PC-9 (cell line): ENCODE measurements at regions not wholly inside any gene's neighbourhood (a gene's known extent, or its start where the extent isn't known, plus 50 kb on each side); places are given as distances from the start of the nearest gene placed in this dataset.

Experiments used
- BruUV-seq: library from RNA; stranded (reverse); fragments of 400-500 nt; replicated peaks from 2 replicates; lab custom pipeline; 2021; lab: Mats Ljungman, UMichigan
- CTCF ChIA-PET: fragments of 300-600 bp; sonication (Branson Sonifier 250); formaldehyde crosslinking; loops from one replicate; lab custom pipeline; 2022; ENCODE audit warnings: antibody characterized with exemption; lab: Charles Lee
- POLR2A ChIA-PET: fragments of 300-600 bp; sonication (Branson Sonifier 250); formaldehyde crosslinking; loops from one replicate; lab custom pipeline; 2022; ENCODE audit warnings: antibody characterized with exemption; ENCODE audit not compliant: unreplicated experiment; lab: Charles Lee
- DNase-seq, 2 experiments: peaks; one replicate each; pipeline versions ENCODE4 v3.0.0 to v3.0.0-alpha.2; 2015 to 2022; ENCODE audit warnings: mixed read lengths in 1 of 2
- H2AFZ ChIP-seq: fragments of 200-600 bp; sonication (generic); 2 replicates; pipeline ENCODE4 v1.8.1; 2017; ENCODE audit warnings: antibody characterized with exemption
- H3F3A ChIP-seq: fragments of 200-600 bp; sonication (generic); 2 replicates; pipeline ENCODE4 v1.8.1; 2017; ENCODE audit warnings: antibody characterized with exemption, mild to moderate bottlenecking, low read depth; ENCODE audit not compliant: insufficient read depth
- H3K27ac ChIP-seq: fragments of 200-600 bp; sonication (generic); 2 replicates; pipeline ENCODE4 v1.6.1; 2016; ENCODE audit warnings: mixed run types
- H3K27me3 ChIP-seq: fragments of 200-600 bp; sonication (generic); 2 replicates; pipeline ENCODE4 v1.6.1; 2016; ENCODE audit warnings: low read depth, mixed run types; ENCODE audit not compliant: insufficient read depth
- H3K36me3 ChIP-seq: fragments of 200-600 bp; sonication (generic); 2 replicates; pipeline ENCODE4 v1.6.1; 2016; ENCODE audit warnings: low read depth, mixed run types
- H3K4me1 ChIP-seq: fragments of 200-600 bp; sonication (generic); replicated peaks from 2 replicates; pipeline ENCODE4 v1.6.1; 2016; ENCODE audit warnings: mixed run types; ENCODE audit not compliant: insufficient read depth
- H3K4me2 ChIP-seq: fragments of 200-600 bp; sonication (generic); 2 replicates; pipeline ENCODE4 v1.6.1; 2017; ENCODE audit warnings: mixed run types
- H3K4me3 ChIP-seq: fragments of 200-600 bp; sonication (generic); 2 replicates; pipeline ENCODE4 v1.6.1; 2016; ENCODE audit warnings: mixed run types
- H3K79me2 ChIP-seq: fragments of 200-600 bp; sonication (generic); 2 replicates; pipeline ENCODE4 v1.6.1; 2017; ENCODE audit warnings: low read depth, mixed run types
- H3K9me2 ChIP-seq: fragments of 200-600 bp; sonication (generic); 2 replicates; pipeline ENCODE4 v1.8.1; 2017; ENCODE audit warnings: mild to moderate bottlenecking; ENCODE audit not compliant: insufficient read depth
- H3K9me3 ChIP-seq: fragments of 200-600 bp; sonication (generic); 2 replicates; pipeline ENCODE4 v1.8.1; 2016; ENCODE audit warnings: low read depth; ENCODE audit not compliant: insufficient read depth
- H4K20me1 ChIP-seq: fragments of 200-600 bp; sonication (generic); 2 replicates; pipeline ENCODE4 v1.8.1; 2017; ENCODE audit not compliant: insufficient read depth
- CTCF ChIP-seq: fragments of 200-600 bp; sonication (generic); conservative IDR thresholded peaks from 2 replicates; pipeline ENCODE4 v1.6.1; 2017; ENCODE audit warnings: mixed run types, antibody characterized with exemption, mild to moderate bottlenecking, moderate library complexity
- EZH2 ChIP-seq: fragments of 200-600 bp; sonication (generic); IDR thresholded peaks from 2 replicates; pipeline ENCODE4 v1.8.0; 2017; ENCODE audit warnings: antibody characterized with exemption, low read depth
- intact Hi-C: fragments of 100-400 bp; cut with micrococcal nuclease; formaldehyde crosslinking; loops from one replicate; pipeline ENCODE4 v1.10.0; 2022; ENCODE audit not compliant: unreplicated experiment

DNA sequence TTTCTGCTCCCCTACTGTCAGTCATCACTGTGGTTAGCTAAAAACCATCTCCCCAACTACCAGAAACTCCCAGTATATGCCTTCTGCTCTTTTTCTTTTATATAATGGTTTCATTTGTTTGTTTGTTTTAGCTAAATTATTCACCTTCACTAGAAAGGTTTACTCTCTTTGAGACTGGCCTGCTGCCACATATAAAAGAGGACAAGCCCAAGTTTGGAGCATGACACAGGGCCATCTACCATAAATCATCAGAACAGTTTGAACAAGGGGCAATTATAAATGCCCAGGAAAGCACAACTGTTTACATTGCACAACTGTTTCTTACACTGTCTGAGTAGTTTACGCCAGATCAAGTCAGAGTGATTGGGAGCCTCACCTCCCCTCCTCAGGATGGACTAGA lies 471.0 kb upstream of the PIK3C3 start:
- DNase-seq: no peak
- no peaks in the 10 kb centered on the region for H3K9me2 ChIP-seq
- POLR2A ChIA-PET: no interaction called here
- H3K79me2 ChIP-seq: no peaks in the 10 kb centered on the region
- CTCF ChIA-PET: no interaction called here
- H3K4me2 ChIP-seq: no peak overlapping the region
- no peaks in the 10 kb centered on the region for H3F3A ChIP-seq
- no peaks in the 10 kb centered on the region for H3K27me3 ChIP-seq
- intact Hi-C loops: no loop called here
- no peaks in the 10 kb centered on the region for H4K20me1 ChIP-seq
- H3K9me3 ChIP-seq: no peaks in the 10 kb centered on the region
- H3K27ac ChIP-seq: no peak overlapping the region
- H3K36me3 ChIP-seq: no peaks in the 10 kb centered on the region
- BruUV-seq: no TSS peak
- TF ChIP-seq CTCF (no peak), EZH2 (no peak)
- no peak overlapping the region for H3K4me3 ChIP-seq
- no peaks in the 10 kb centered on the region for H3K4me1 ChIP-seq
- no peak overlapping the region for H2AFZ ChIP-seq

GRCh38 chr18:41482501-41482900 lies 472.5 kb upstream of the PIK3C3 start:
- Histone ChIP-seq H3K9me2 (no peaks in the 10 kb centered on the region), H4K20me1 (no peaks in the 10 kb centered on the region), H2AFZ (no peak overlapping the region), H3K4me1 (no peaks in the 10 kb centered on the region), H3F3A (no peaks in the 10 kb centered on the region), H3K4me2 (no peak overlapping the region), H3K36me3 (no peaks in the 10 kb centered on the region), H3K27me3 (no peaks in the 10 kb centered on the region), H3K79me2 (no peaks in the 10 kb centered on the region), H3K9me3 (no peaks in the 10 kb centered on the region), H3K4me3 (no peak overlapping the region), H3K27ac (no peak overlapping the region)
- POLR2A ChIA-PET: no interaction called here
- CTCF ChIA-PET: no interaction called here
- no TSS peak for BruUV-seq
- no peak for DNase-seq
- TF ChIP-seq EZH2: no peak
- intact Hi-C loops: no loop called here

- POLR2A ChIA-PET: no interaction called here
- Histone ChIP-seq H3F3A (no peaks in the 10 kb centered on the region), H3K9me2 (no peaks in the 10 kb centered on the region), H3K4me2 (no peak overlapping the region), H3K4me3 (no peak overlapping the region), H3K79me2 (no peaks in the 10 kb centered on the region), H4K20me1 (no peaks in the 10 kb centered on the region), H2AFZ (no peak overlapping the region), H3K4me1 (no peaks in the 10 kb centered on the region), H3K9me3 (no peaks in the 10 kb centered on the region), H3K27ac (no peak overlapping the region), H3K36me3 (no peaks in the 10 kb centered on the region), H3K27me3 (no peaks in the 10 kb centered on the region)
- CTCF ChIA-PET: no interaction called here
- no TSS peak for BruUV-seq
- intact Hi-C loops: no loop called here
- TF ChIP-seq CTCF: no peak
- no peak for TF ChIP-seq EZH2
- no peak for DNase-seq
Observed at GRCh38 chr18:41466436-41467160, 488.4 kb upstream of the PIK3C3 start.

GRCh38 chr18:41465386-41465785 lies 489.6 kb upstream of the PIK3C3 start:
- no peak overlapping the region for H2AFZ ChIP-seq
- intact Hi-C loops: no loop called here
- no peaks in the 10 kb centered on the region for H3K9me2 ChIP-seq
- no peak overlapping the region for H3K4me3 ChIP-seq
- no peaks in the 10 kb centered on the region for H3K9me3 ChIP-seq
- no TSS peak for BruUV-seq
- no peak for TF ChIP-seq EZH2
- no peak for TF ChIP-seq CTCF
- H3K27me3 ChIP-seq: no peaks in the 10 kb centered on the region
- H3K4me2 ChIP-seq: no peak overlapping the region
- no peaks in the 10 kb centered on the region for H3K79me2 ChIP-seq
- no peaks in the 10 kb centered on the region for H3K4me1 ChIP-seq
- no peak overlapping the region for H3K27ac ChIP-seq
- ChIA-PET POLR2A (no interaction called here), CTCF (no interaction called here)
- H3F3A ChIP-seq: no peaks in the 10 kb centered on the region
- H3K36me3 ChIP-seq: no peaks in the 10 kb centered on the region
- no peaks in the 10 kb centered on the region for H4K20me1 ChIP-seq
- DNase-seq: no peak
